ENCODE measurements at regions not wholly inside any gene's neighbourhood (a gene's known extent, or its start where the extent isn't known, plus 50 kb on each side); places are given as distances from the start of the nearest gene placed in this dataset.

- no peak for DNase-seq
- H3K4me3 Mint-ChIP-seq, result no peak overlapping the region
- no peaks in the 10 kb centered on the region for H3K9me3 ChIP-seq (ENCODE audit: control insufficient read depth in 1 of 2, low read length in 2 of 2)
- no peak overlapping the region for H3K27ac Mint-ChIP-seq
- H3K4me3 ChIP-seq (ENCODE audit: low read length in 2 of 2), result no peak overlapping the region
- no peaks in the 10 kb centered on the region for H3K4me1 ChIP-seq (ENCODE audit: insufficient read depth, low read length)
- H3K27me3 ChIP-seq (ENCODE audit: insufficient read depth, low read length), result no peaks in the 10 kb centered on the region
- H3K27ac ChIP-seq (ENCODE audit: low read depth, low read length), result no peak overlapping the region
- H3K27me3 Mint-ChIP-seq, result peaks cover 0 to 4% of the 10 kb centered on the region in 2 donors
- intact Hi-C loops (cut with micrococcal nuclease), result no loop called here
- H3K4me1 Mint-ChIP-seq, result no peaks in the 10 kb centered on the region
- ChIA-PET POLR2A (ENCODE audit: partially characterized antibody) (no interaction called here), CTCF (ENCODE audit: partially characterized antibody) (no interaction called here)
- peaks cover 0 to 2% (median 0%) of the 10 kb centered on the region in 8 donors for H3K9me3 Mint-ChIP-seq
- H3K36me3 ChIP-seq (ENCODE audit: insufficient read depth, low read length), result no peaks in the 10 kb centered on the region
- no peaks in the 10 kb centered on the region for H3K36me3 Mint-ChIP-seq
Observed at GRCh38 chr7:18369011-18369410, 126.5 kb upstream of the HDAC9 start.

- H3K36me3 ChIP-seq (ENCODE audit: insufficient read depth, low read length), result no peaks in the 10 kb centered on the region
- no peak overlapping the region for H3K4me3 Mint-ChIP-seq
- intact Hi-C loops (cut with micrococcal nuclease), result no loop called here
- no peak overlapping the region for H3K27ac ChIP-seq (ENCODE audit: low read depth, low read length)
- H3K36me3 Mint-ChIP-seq, result no peaks in the 10 kb centered on the region
- H3K9me3 ChIP-seq (ENCODE audit: control insufficient read depth in 1 of 2, low read length in 2 of 2), result no peaks in the 10 kb centered on the region
- peaks cover 0 to 4% of the 10 kb centered on the region in 2 donors for H3K27me3 Mint-ChIP-seq
- no peak overlapping the region for H3K27ac Mint-ChIP-seq
- H3K9me3 Mint-ChIP-seq, result peaks cover 0 to 2% (median 0%) of the 10 kb centered on the region in 8 donors
- H3K27me3 ChIP-seq (ENCODE audit: insufficient read depth, low read length), result no peaks in the 10 kb centered on the region
- no peak for DNase-seq
- H3K4me1 ChIP-seq (ENCODE audit: insufficient read depth, low read length), result no peaks in the 10 kb centered on the region
- ChIA-PET CTCF (ENCODE audit: partially characterized antibody) (no interaction called here), POLR2A (ENCODE audit: partially characterized antibody) (no interaction called here)
- no peak overlapping the region for H3K4me3 ChIP-seq (ENCODE audit: low read length in 2 of 2)
- H3K4me1 Mint-ChIP-seq, result no peaks in the 10 kb centered on the region
Observed at GRCh38 chr7:18370633-18371032, 124.9 kb upstream of the HDAC9 start.

GRCh38 chr7:18378989-18379605, 116.5 kb upstream of the HDAC9 start:
- no peaks in the 10 kb centered on the region for H3K27me3 ChIP-seq (ENCODE audit: insufficient read depth, low read length)
- intact Hi-C loops (cut with micrococcal nuclease), result no loop called here
- Mint-ChIP-seq H3K4me3 (no peak overlapping the region), H3K27ac (no peak overlapping the region), H3K27me3 (peaks cover 0 to 2% of the 10 kb centered on the region in 2 donors), H3K36me3 (no peaks in the 10 kb centered on the region), H3K9me3 (peaks cover 0 to 3% (median 0%) of the 10 kb centered on the region in 8 donors), H3K4me1 (no peaks in the 10 kb centered on the region)
- ChIA-PET CTCF (ENCODE audit: partially characterized antibody) (no interaction called here), POLR2A (ENCODE audit: partially characterized antibody) (no interaction called here)
- no peak for DNase-seq
- no peak overlapping the region for H3K4me3 ChIP-seq (ENCODE audit: low read length in 2 of 2)
- H3K9me3 ChIP-seq (ENCODE audit: control insufficient read depth in 1 of 2, low read length in 2 of 2), result no peaks in the 10 kb centered on the region
- H3K36me3 ChIP-seq (ENCODE audit: insufficient read depth, low read length), result no peaks in the 10 kb centered on the region
- no peak overlapping the region for H3K27ac ChIP-seq (ENCODE audit: low read depth, low read length)
- H3K4me1 ChIP-seq (ENCODE audit: insufficient read depth, low read length), result no peaks in the 10 kb centered on the region

- H3K27me3 Mint-ChIP-seq, result no peaks in the 10 kb centered on the region
- no peak for DNase-seq
- peaks cover 0 to 2% (median 0%) of the 10 kb centered on the region in 8 donors for H3K9me3 Mint-ChIP-seq
- H3K4me3 Mint-ChIP-seq, result no peak overlapping the region
- Histone ChIP-seq H3K36me3 (ENCODE audit: insufficient read depth, low read length) (no peaks in the 10 kb centered on the region), H3K27ac (ENCODE audit: low read depth, low read length) (no peak overlapping the region), H3K9me3 (ENCODE audit: control insufficient read depth in 1 of 2, low read length in 2 of 2) (no peaks in the 10 kb centered on the region), H3K4me3 (ENCODE audit: low read length in 2 of 2) (no peak overlapping the region), H3K4me1 (ENCODE audit: insufficient read depth, low read length) (no peaks in the 10 kb centered on the region), H3K27me3 (ENCODE audit: insufficient read depth, low read length) (no peaks in the 10 kb centered on the region)
- H3K36me3 Mint-ChIP-seq, result no peaks in the 10 kb centered on the region
- CTCF ChIA-PET (ENCODE audit: partially characterized antibody), result no interaction called here
- POLR2A ChIA-PET (ENCODE audit: partially characterized antibody), result no interaction called here
- H3K27ac Mint-ChIP-seq, result no peak overlapping the region
- intact Hi-C loops (cut with micrococcal nuclease), result no loop called here
- no peaks in the 10 kb centered on the region for H3K4me1 Mint-ChIP-seq
Observed at GRCh38 chr7:18384491-18385143, 110.9 kb upstream of the HDAC9 start.

- H3K4me3 Mint-ChIP-seq, result no peak overlapping the region
- no peaks in the 10 kb centered on the region for H3K36me3 Mint-ChIP-seq
- Histone ChIP-seq H3K4me3 (ENCODE audit: low read length in 2 of 2) (no peak overlapping the region), H3K4me1 (ENCODE audit: insufficient read depth, low read length) (no peaks in the 10 kb centered on the region), H3K27ac (ENCODE audit: low read depth, low read length) (no peak overlapping the region), H3K36me3 (ENCODE audit: insufficient read depth, low read length) (no peaks in the 10 kb centered on the region), H3K27me3 (ENCODE audit: insufficient read depth, low read length) (no peaks in the 10 kb centered on the region), H3K9me3 (ENCODE audit: control insufficient read depth in 1 of 2, low read length in 2 of 2) (no peaks in the 10 kb centered on the region)
- no peak overlapping the region for H3K27ac Mint-ChIP-seq
- CTCF ChIA-PET (ENCODE audit: partially characterized antibody), result no interaction called here
- H3K27me3 Mint-ChIP-seq, result no peaks in the 10 kb centered on the region
- H3K4me1 Mint-ChIP-seq, result no peaks in the 10 kb centered on the region
- DNase-seq, result no peak
- POLR2A ChIA-PET (ENCODE audit: partially characterized antibody), result no interaction called here
- H3K9me3 Mint-ChIP-seq, result peaks cover 0 to 2% (median 0%) of the 10 kb centered on the region in 8 donors
- intact Hi-C loops (cut with micrococcal nuclease), result no loop called here
Observed at GRCh38 chr7:18386607-18387006, 108.9 kb upstream of the HDAC9 start.

GRCh38 chr7:18387191-18387735, 108.3 kb upstream of the HDAC9 start:
- Mint-ChIP-seq H3K4me1 (no peaks in the 10 kb centered on the region), H3K27me3 (no peaks in the 10 kb centered on the region), H3K4me3 (no peak overlapping the region), H3K27ac (no peak overlapping the region), H3K36me3 (no peaks in the 10 kb centered on the region), H3K9me3 (peaks cover 0 to 2% (median 0%) of the 10 kb centered on the region in 8 donors)
- intact Hi-C loops (cut with micrococcal nuclease), result no loop called here
- Histone ChIP-seq H3K27me3 (ENCODE audit: insufficient read depth, low read length) (no peaks in the 10 kb centered on the region), H3K4me1 (ENCODE audit: insufficient read depth, low read length) (no peaks in the 10 kb centered on the region), H3K36me3 (ENCODE audit: insufficient read depth, low read length) (no peaks in the 10 kb centered on the region), H3K27ac (ENCODE audit: low read depth, low read length) (no peak overlapping the region), H3K9me3 (ENCODE audit: control insufficient read depth in 1 of 2, low read length in 2 of 2) (no peaks in the 10 kb centered on the region), H3K4me3 (ENCODE audit: low read length in 2 of 2) (no peak overlapping the region)
- no peak for DNase-seq
- ChIA-PET POLR2A (ENCODE audit: partially characterized antibody) (no interaction called here), CTCF (ENCODE audit: partially characterized antibody) (no interaction called here)

GRCh38 chr7:18390535-18390907, 105.0 kb upstream of the HDAC9 start:
- H3K4me1 ChIP-seq (ENCODE audit: insufficient read depth, low read length), result no peaks in the 10 kb centered on the region
- Mint-ChIP-seq H3K4me1 (no peaks in the 10 kb centered on the region), H3K36me3 (no peaks in the 10 kb centered on the region), H3K27me3 (no peaks in the 10 kb centered on the region), H3K27ac (no peak overlapping the region), H3K9me3 (no peaks in the 10 kb centered on the region), H3K4me3 (no peak overlapping the region)
- H3K27ac ChIP-seq (ENCODE audit: low read depth, low read length), result no peak overlapping the region
- intact Hi-C loops (cut with micrococcal nuclease), result no loop called here
- ChIA-PET CTCF (ENCODE audit: partially characterized antibody) (interaction anchor here (0.6 kb wide), 1 partner anchor 1472 kb away, joined by 3 read pairs; no protein-coding TSS in a partner anchor), POLR2A (ENCODE audit: partially characterized antibody) (no interaction called here)
- no peak for DNase-seq
- no peaks in the 10 kb centered on the region for H3K27me3 ChIP-seq (ENCODE audit: insufficient read depth, low read length)
- no peak overlapping the region for H3K4me3 ChIP-seq (ENCODE audit: low read length in 2 of 2)
- no peaks in the 10 kb centered on the region for H3K9me3 ChIP-seq (ENCODE audit: control insufficient read depth in 1 of 2, low read length in 2 of 2)
- H3K36me3 ChIP-seq (ENCODE audit: insufficient read depth, low read length), result no peaks in the 10 kb centered on the region
